Motor neuron (in vitro differentiated cells): ENCODE measurements at regions not wholly inside any gene's neighbourhood (a gene's known extent, or its start where the extent isn't known, plus 50 kb on each side); places are given as distances from the start of the nearest gene placed in this dataset.
A peak's percentile ranks its signal among the peaks of the same experiment; 100 is the strongest.

ENCODE experiments used
- ATAC-seq, 8 experiments: fragments of 200-7000 bp; cut with Tn5 transposase; replicated peaks in 6 of 8; 2 replicates each; pipeline ENCODE4 v1.8.0; 2021; ENCODE audit warnings: mild to moderate bottlenecking in 8 of 8, moderate library complexity in 8 of 8
- H3K27ac ChIP-seq, 2 donors: fragments of 250-450 bp; sonication (Bioruptor Pico); 2 replicates each; pipeline ENCODE4 v1.9.0; 2021; ENCODE audit warnings: antibody characterized with exemption in 2 of 2, mild to moderate bottlenecking in 2 of 2, moderate library complexity in 1 of 2
- H3K4me1 ChIP-seq, 2 donors: fragments of 250-450 bp; sonication (Bioruptor Pico); replicated peaks in 1 of 2; 2 replicates each; pipeline ENCODE4 v1.6.1; 2021; ENCODE audit warnings: antibody characterized with exemption in 2 of 2, mild to moderate bottlenecking in 2 of 2, moderate library complexity in 1 of 2
- H3K4me3 ChIP-seq, 5 donors: fragments of 250-450 bp; sonication (Bioruptor Pico); 2 replicates each; pipeline ENCODE4 v1.9.0; 2021; ENCODE audit warnings: antibody characterized with exemption in 5 of 5, mild to moderate bottlenecking in 5 of 5, moderate library complexity in 4 of 5
- WGBS, 10 experiments: fragments of 450-650 bp; shearing (Covaris generic); methylation state at CpG; one replicate each; pipeline ENCODE4 v1.0.0; 2022; 5-methylcytosine and 5-hydroxymethylcytosine counted together
- in situ Hi-C, 9 experiments: fragments of 400-800 bp; cut with MboI; loops; one replicate each; pipeline ENCODE4 v1.15.0; 2021; ENCODE audit warnings: low sequenced_read_pairs in 9 of 9, low pct_unique_long_range_greater_than_20kb in 2 of 9; ENCODE audit not compliant: unreplicated experiment in 9 of 9

- no peak for ATAC-seq
- in situ Hi-C loops = no loop called here
- Histone ChIP-seq H3K27ac (no peak overlapping the region), H3K4me3 (no peak overlapping the region), H3K4me1 (peaks cover 0 to 8% of the 10 kb centered on the region in 2 donors)
- WGBS, 10 experiments = 0 to 92% (median 80%) methylated on average over 1 to 6 of the region's 6 CpGs
These were observed 221.9 kb upstream of the EGLN3 start for GRCh38 chr14:34172550-34173368.

GRCh38 chr14:34172173-34172451 is 221.2 kb upstream of the EGLN3 start:
- H3K4me1 ChIP-seq = peaks cover 0 to 7% of the 10 kb centered on the region in 2 donors
- no peak overlapping the region for H3K4me3 ChIP-seq
- in situ Hi-C loops = no loop called here
- no peak for ATAC-seq
- no peak overlapping the region for H3K27ac ChIP-seq
- WGBS, 10 experiments = 17 to 69% (median 38%) methylated on average over 1 of the region's 1 CpG; no CpG with 5 or more reads in 2 of the 10 experiments

- H3K4me3 ChIP-seq = no peak overlapping the region
- no peak overlapping the region for H3K27ac ChIP-seq
- 17 to 100% (median 71%) methylated on average over 1 to 7 of the region's 8 CpGs; no CpG with 5 or more reads in 1 of the 10 experiments for WGBS, 10 experiments
- peaks cover 0 to 7% of the 10 kb centered on the region in 2 donors for H3K4me1 ChIP-seq
- no peak for ATAC-seq
- in situ Hi-C loops = no loop called here
These were observed 220.7 kb upstream of the EGLN3 start for GRCh38 chr14:34171431-34172172.

DNA sequence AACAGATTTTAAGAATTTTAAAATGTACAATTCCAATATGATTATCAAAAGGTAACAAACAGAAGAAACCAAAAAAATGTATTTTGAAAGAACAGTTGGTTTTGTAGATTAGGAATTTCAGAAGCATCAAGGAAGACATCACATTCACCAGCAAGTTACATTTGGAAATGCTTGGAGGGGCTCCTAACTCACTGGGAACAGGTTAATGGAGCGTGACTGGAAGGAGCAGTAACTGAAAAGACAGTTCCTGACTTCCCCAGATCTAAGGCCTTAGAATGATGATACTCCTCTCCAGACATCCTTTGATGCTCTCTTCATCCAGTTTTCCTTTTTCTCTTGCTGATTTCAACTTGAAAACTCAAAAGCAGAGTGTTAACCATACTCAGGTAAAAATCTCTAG is 220.0 kb upstream of the EGLN3 start:
- no peak for ATAC-seq
- WGBS, 10 experiments = 29 to 100% (median 85%) methylated on average over 1 of the region's 1 CpG; no CpG with 5 or more reads in 2 of the 10 experiments
- in situ Hi-C loops = no loop called here

GRCh38 chr14:34169561-34169960 is 218.7 kb upstream of the EGLN3 start:
- H3K4me3 ChIP-seq = no peak overlapping the region
- no peak for ATAC-seq
- 30 to 79% (median 50%) methylated on average over 1 to 3 of the region's 3 CpGs; no CpG with 5 or more reads in 1 of the 10 experiments for WGBS, 10 experiments
- peaks cover 1 to 7% of the 10 kb centered on the region in 2 donors for H3K4me1 ChIP-seq
- H3K27ac ChIP-seq = no peak overlapping the region
- in situ Hi-C loops = no loop called here

More for the DNA sequence above, 220.0 kb upstream of the EGLN3 start:
- no peak overlapping the region for H3K27ac ChIP-seq
- peaks cover 0 to 7% of the 10 kb centered on the region in 2 donors for H3K4me1 ChIP-seq
- no peak overlapping the region for H3K4me3 ChIP-seq

DNA sequence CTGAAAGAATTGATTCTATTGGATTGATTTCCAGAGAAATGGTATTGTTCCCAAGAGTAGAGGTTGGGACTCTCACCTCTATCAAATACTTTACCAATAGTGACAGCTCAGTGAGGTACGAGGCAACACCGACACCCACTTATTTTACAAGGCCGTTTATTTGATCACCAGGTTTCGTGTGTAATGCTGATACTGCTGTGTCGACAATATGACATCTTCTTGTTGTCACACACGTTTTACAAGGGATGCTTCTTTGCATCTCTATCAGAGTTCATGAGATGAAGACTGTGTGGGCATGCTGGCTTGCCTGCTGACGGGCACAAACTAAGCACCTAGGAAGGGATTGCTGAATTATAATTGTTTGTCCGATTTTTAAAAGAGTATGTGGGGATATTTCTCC is 217.8 kb upstream of the EGLN3 start:
- WGBS, 10 experiments = 63 to 100% (median 73%) methylated on average over 2 to 8 of the region's 8 CpGs; no CpG with 5 or more reads in 2 of the 10 experiments

GRCh38 chr14:34165847-34166350 is 215.0 kb upstream of the EGLN3 start:
- no peak overlapping the region for H3K4me3 ChIP-seq
- in situ Hi-C loops = no loop called here
- H3K27ac ChIP-seq = no peak overlapping the region
- no peak for ATAC-seq
- peaks cover 7 to 8% of the 10 kb centered on the region in 2 donors for H3K4me1 ChIP-seq
- WGBS, 10 experiments = 31 to 93% (median 82%) methylated on average over 3 to 5 of the region's 5 CpGs; no CpG with 5 or more reads in 4 of the 10 experiments

More for the DNA sequence above, 217.8 kb upstream of the EGLN3 start:
- ATAC-seq = no peak
- Histone ChIP-seq H3K4me3 (no peak overlapping the region), H3K4me1 (peaks cover 7 to 8% of the 10 kb centered on the region in 2 donors), H3K27ac (no peak overlapping the region)
- in situ Hi-C loops = no loop called here

- 0 to 100% (median 63%) methylated on average over 1 to 4 of the region's 6 CpGs for WGBS, 10 experiments
- ATAC-seq = peak in 6 of 8 experiments; percentile 56 to 98 (median 81)
These were observed 213.4 kb upstream of the EGLN3 start for GRCh38 chr14:34164162-34164864.

DNA sequence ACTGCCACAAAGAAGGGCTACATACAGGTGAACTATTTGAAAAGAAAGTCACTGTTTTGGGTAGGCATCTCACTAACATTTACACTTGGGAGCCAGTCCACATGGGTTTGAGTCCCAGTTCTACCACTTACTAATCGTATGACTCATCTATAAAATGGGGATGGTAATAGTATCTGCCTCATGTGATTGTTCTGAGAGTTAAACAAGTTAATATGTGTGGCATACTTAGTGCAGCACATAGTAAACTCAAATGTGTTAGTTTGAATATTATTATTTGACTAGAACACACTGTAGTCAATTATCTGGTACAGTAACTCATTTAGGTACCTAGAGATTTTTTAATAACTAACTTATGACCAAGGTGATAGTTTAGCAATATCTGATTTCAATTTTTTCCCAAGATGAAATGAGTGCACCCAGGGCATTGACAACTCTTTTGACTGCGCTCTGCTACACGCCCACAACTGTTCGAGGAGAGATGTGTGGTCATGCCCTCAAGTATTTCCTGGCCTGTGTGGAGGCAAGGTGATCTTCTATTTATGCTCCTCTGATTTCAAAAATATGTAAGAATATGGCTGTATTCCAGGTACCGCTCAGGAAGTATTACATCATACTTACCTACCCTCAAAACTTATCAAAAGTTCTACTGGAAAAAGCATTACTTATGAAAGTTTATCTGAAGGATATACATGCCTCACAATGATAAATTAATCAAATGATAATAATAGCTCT is 210.6 kb upstream of the EGLN3 start:
- WGBS, 10 experiments = 35 to 100% (median 92%) methylated on average over 1 to 5 of the region's 5 CpGs; no CpG with 5 or more reads in 1 of the 10 experiments
- Histone ChIP-seq H3K27ac (no peak overlapping the region), H3K4me3 (no peak overlapping the region), H3K4me1 (peaks cover 0 to 8% of the 10 kb centered on the region in 2 donors)
- ATAC-seq = no peak
- in situ Hi-C loops = no loop called here

More at GRCh38 chr14:34164162-34164864, 213.4 kb upstream of the EGLN3 start:
- Histone ChIP-seq H3K4me3 (no peak overlapping the region), H3K27ac (no peak overlapping the region), H3K4me1 (peaks cover 7 to 8% of the 10 kb centered on the region in 2 donors)
- in situ Hi-C loops = no loop called here

DNA sequence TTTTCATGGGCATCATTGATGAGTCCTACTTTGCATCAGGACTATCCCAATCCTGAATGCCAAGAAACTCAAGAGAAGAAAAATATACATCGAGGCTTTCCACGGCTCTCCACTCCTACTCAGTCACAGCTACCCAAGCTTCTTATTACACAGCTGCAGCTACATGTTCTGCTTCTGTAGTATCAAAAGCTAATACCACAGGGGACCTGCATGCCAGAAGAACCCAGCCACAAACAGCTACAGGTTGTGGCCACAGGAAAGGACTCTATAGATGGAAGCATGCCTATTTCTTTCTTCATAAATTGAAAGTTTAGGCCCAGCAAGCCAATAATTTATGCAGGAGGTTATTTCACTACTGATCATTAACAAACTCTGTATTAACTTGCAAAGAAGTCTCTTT is 209.7 kb upstream of the EGLN3 start:
- WGBS, 10 experiments = 0 to 100% (median 60%) methylated on average over 1 to 2 of the region's 2 CpGs; no CpG with 5 or more reads in 7 of the 10 experiments

DNA sequence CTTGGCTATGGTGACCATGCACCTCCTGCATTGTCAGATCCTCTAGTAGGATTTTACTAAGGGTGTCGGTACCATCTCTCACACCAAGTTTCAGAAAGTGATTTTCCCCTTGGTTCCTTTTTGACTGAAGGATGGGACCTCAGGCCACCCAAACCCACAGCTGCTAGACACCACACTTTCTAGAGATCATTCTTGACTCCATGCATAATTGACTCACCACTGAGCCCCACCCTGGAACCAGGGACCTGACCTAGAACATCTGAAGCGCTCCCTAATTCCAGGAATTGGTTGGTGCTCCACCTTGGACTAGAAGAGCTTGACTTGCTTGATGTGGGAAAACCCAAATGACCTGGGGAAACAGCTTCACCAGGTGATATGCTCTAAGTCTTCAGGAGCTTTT is 206.8 kb upstream of the EGLN3 start:
- ATAC-seq = peak in 2 of 8 experiments; percentile 97 to 99
- H3K27ac ChIP-seq = no peak overlapping the region

More for the DNA sequence above, 209.7 kb upstream of the EGLN3 start:
- Histone ChIP-seq H3K4me3 (no peak overlapping the region), H3K27ac (no peak overlapping the region), H3K4me1 (peaks cover 0 to 8% of the 10 kb centered on the region in 2 donors)
- ATAC-seq = no peak
- in situ Hi-C loops = no loop called here

DNA sequence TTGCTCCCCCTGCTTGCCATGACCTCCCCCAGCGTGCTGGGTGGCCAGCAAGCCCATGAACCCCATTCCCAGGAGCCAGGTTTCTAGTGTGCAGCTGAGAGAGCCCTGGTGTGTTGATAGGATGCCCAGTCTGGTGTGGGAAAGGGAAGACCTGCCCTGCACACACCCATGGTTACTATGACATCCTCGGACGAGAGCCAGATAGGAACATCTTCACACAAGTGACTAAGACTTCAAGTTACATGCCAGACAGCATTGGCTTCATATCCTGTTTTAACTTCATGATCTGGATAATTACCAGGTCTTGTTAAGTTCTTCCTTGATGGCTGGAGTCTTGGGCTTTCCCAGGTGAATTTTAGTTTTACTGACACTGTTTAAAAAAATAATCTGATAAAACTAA is 196.6 kb upstream of the EGLN3 start:
- ATAC-seq = peak in 2 of 8 experiments; percentile 79 to 85
- no peak overlapping the region for H3K4me3 ChIP-seq
- H3K27ac ChIP-seq = no peak overlapping the region
- no peaks in the 10 kb centered on the region for H3K4me1 ChIP-seq
- in situ Hi-C loops = no loop called here
- WGBS, 10 experiments = 0 to 100% (median 20%) methylated on average over 1 to 2 of the region's 3 CpGs; no CpG with 5 or more reads in 5 of the 10 experiments

More for the DNA sequence above, 206.8 kb upstream of the EGLN3 start:
- Histone ChIP-seq H3K4me1 (no peaks in the 10 kb centered on the region), H3K4me3 (no peak overlapping the region)
- in situ Hi-C loops = no loop called here
- 50 to 100% (median 93%) methylated on average over 1 to 2 of the region's 2 CpGs; no CpG with 5 or more reads in 5 of the 10 experiments for WGBS, 10 experiments
